ENCODE measurements at regions not wholly inside any gene's neighbourhood (a gene's known extent, or its start where the extent isn't known, plus 50 kb on each side); places are given as distances from the start of the nearest gene placed in this dataset.
A peak's percentile ranks its signal among the peaks of the same experiment; 100 is the strongest.

DNA sequence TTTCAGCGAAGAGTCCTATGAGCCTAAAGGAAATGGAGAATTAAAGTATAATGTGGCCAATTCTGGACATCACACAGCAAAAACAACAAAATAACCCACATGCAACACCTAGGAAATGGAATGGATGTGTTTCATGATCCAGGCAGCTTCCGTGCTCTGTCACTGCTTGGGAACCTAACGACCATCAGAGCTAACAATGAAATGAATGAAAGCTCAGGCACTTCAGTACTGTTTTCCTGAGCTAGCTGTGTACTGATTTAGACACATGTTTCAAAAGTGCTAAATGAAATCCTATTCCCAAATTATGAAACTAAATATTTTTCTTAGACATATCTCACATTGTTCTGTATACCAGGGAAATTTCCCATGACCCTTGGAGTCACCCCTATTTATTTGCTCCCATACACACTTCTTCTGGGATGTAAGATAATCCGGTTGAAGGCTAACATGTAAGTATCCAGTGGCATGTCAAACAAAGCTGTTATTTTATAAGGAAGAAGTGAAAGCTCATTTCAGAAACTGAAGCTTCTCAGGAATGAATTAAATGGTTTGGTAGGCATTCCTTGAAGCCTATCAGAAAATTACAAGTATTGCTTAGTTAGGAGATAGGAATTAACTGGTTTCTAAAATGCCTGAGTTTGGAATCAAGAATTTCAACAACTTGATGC, 108.5 kb upstream of the RND3 start:
- Histone ChIP-seq H4K20me1 (ENCODE audit: low read length) (no peaks in the 10 kb centered on the region), H3K4me2 (ENCODE audit: low read length) (no peak overlapping the region), H3K79me2 (ENCODE audit: low read length) (no peaks in the 10 kb centered on the region), H3K9me3 (ENCODE audit: low read length) (no peaks in the 10 kb centered on the region), H3K9ac (ENCODE audit: low read length) (no peak overlapping the region), H2AFZ (ENCODE audit: low read length) (no peak overlapping the region), H3K9me2 (replicated peaks; ENCODE audit: low read length) (no peaks in the 10 kb centered on the region), H3K4me3 (ENCODE audit: low read length) (no peak overlapping the region), H3K27ac (ENCODE audit: low read length) (no peak overlapping the region), H3K27me3 (ENCODE audit: low read length) (no peaks in the 10 kb centered on the region), H3K4me1 (ENCODE audit: insufficient read depth, low read length) (peaks cover 18% of the 10 kb centered on the region), H3K36me3 (ENCODE audit: low read depth, low read length) (no peaks in the 10 kb centered on the region), H3F3A (ENCODE audit: low read length, unreplicated experiment) (no peaks in the 10 kb centered on the region)
- no TSS peak for BruUV-seq (replicated peaks)
- intact Hi-C loops (cut with micrococcal nuclease), result no loop called here
- ChIA-PET CTCF (no interaction called here), POLR2A (ENCODE audit: unreplicated experiment) (no interaction called here)
- ATAC-seq (no peak), DNase-seq (no peak)
- TF ChIP-seq, protein P1, sequence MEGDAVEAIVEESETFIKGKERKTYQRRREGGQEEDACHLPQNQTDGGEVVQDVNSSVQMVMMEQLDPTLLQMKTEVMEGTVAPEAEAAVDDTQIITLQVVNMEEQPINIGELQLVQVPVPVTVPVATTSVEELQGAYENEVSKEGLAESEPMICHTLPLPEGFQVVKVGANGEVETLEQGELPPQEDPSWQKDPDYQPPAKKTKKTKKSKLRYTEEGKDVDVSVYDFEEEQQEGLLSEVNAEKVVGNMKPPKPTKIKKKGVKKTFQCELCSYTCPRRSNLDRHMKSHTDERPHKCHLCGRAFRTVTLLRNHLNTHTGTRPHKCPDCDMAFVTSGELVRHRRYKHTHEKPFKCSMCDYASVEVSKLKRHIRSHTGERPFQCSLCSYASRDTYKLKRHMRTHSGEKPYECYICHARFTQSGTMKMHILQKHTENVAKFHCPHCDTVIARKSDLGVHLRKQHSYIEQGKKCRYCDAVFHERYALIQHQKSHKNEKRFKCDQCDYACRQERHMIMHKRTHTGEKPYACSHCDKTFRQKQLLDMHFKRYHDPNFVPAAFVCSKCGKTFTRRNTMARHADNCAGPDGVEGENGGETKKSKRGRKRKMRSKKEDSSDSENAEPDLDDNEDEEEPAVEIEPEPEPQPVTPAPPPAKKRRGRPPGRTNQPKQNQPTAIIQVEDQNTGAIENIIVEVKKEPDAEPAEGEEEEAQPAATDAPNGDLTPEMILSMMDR (conservative IDR thresholded peaks at IDR 0.05; ENCODE audit: low read depth, low read length), result no peak
- no peak for TF ChIP-seq EZH2 (IDR thresholded peaks at IDR 0.05; ENCODE audit: low read length, unreplicated experiment)
- TF ChIP-seq EZH2phosphoT487 (IDR thresholded peaks at IDR 0.05; ENCODE audit: borderline replicate concordance, low read length), result no peak

DNA sequence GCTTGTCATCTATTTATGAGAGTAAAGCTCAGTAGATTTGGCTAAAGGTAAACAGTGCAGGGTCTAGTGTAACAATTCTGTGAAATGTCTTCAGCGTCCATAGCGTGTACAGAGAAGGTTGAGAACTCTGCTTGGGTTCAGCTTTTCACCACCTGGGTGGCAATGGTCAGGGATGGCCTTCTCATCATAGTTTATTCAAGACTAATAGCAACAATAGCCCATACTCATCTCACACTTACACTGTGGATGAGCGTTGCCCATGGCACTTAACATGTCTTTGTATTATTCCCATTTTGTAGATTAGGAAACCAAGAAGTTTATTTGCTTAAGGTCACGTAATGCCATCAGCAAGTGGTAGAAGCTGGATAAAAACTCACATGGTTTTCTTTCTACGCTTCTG, 106.8 kb upstream of the RND3 start:
- Histone ChIP-seq H3K27ac (ENCODE audit: low read length) (no peak overlapping the region), H3K4me1 (ENCODE audit: insufficient read depth, low read length) (peaks cover 18% of the 10 kb centered on the region), H2AFZ (ENCODE audit: low read length) (no peak overlapping the region), H3K4me3 (ENCODE audit: low read length) (no peak overlapping the region), H3K27me3 (ENCODE audit: low read length) (no peaks in the 10 kb centered on the region), H3K9ac (ENCODE audit: low read length) (no peak overlapping the region), H3K9me2 (replicated peaks; ENCODE audit: low read length) (no peaks in the 10 kb centered on the region), H3K36me3 (ENCODE audit: low read depth, low read length) (no peaks in the 10 kb centered on the region), H3K4me2 (ENCODE audit: low read length) (no peak overlapping the region), H3K79me2 (ENCODE audit: low read length) (no peaks in the 10 kb centered on the region), H3F3A (ENCODE audit: low read length, unreplicated experiment) (no peaks in the 10 kb centered on the region), H4K20me1 (ENCODE audit: low read length) (no peaks in the 10 kb centered on the region), H3K9me3 (ENCODE audit: low read length) (no peaks in the 10 kb centered on the region)
- DNase-seq (no peak), ATAC-seq (no peak)
- POLR2A ChIA-PET (ENCODE audit: unreplicated experiment), result no interaction called here
- intact Hi-C loops (cut with micrococcal nuclease), result no loop called here
- BruUV-seq (replicated peaks), result no TSS peak
- CTCF ChIA-PET, result no interaction called here
- TF ChIP-seq, protein P1 (conservative IDR thresholded peaks at IDR 0.05; ENCODE audit: low read depth, low read length), result no peak
- TF ChIP-seq EZH2 (IDR thresholded peaks at IDR 0.05; ENCODE audit: low read length, unreplicated experiment) (no peak), EZH2phosphoT487 (IDR thresholded peaks at IDR 0.05; ENCODE audit: borderline replicate concordance, low read length) (no peak)

- no peak overlapping the region for H3K4me3 ChIP-seq (ENCODE audit: low read length)
- peak overlapping the region; percentile 59 for H3K27ac ChIP-seq (ENCODE audit: low read length)
- H3K9me2 ChIP-seq (replicated peaks; ENCODE audit: low read length), result no peaks in the 10 kb centered on the region
- ATAC-seq (peak; percentile 93), DNase-seq (peak; percentile 74)
- 0 out of 2 replicates have a peak overlapping the region, but pooled peaks have one; percentile 22 for H2AFZ ChIP-seq (ENCODE audit: low read length)
- peaks cover 28% of the 10 kb centered on the region for H3K4me1 ChIP-seq (ENCODE audit: insufficient read depth, low read length)
- H3K4me2 ChIP-seq (ENCODE audit: low read length), result peak overlapping the region; percentile 30
- ChIA-PET CTCF (no interaction called here), POLR2A (ENCODE audit: unreplicated experiment) (interaction anchor here (0.6 kb wide), 2 partner anchors 11 to 127 kb away, joined by 6 to 11 read pairs; no protein-coding TSS in a partner anchor)
- no peaks in the 10 kb centered on the region for H3K36me3 ChIP-seq (ENCODE audit: low read depth, low read length)
- BruUV-seq (replicated peaks), result no TSS peak
- H3K27me3 ChIP-seq (ENCODE audit: low read length), result no peaks in the 10 kb centered on the region
- intact Hi-C loops (cut with micrococcal nuclease), result no loop called here
- TF ChIP-seq, protein P1 (conservative IDR thresholded peaks at IDR 0.05; ENCODE audit: low read depth, low read length), result no peak
- TF ChIP-seq EZH2 (IDR thresholded peaks at IDR 0.05; ENCODE audit: low read length, unreplicated experiment) (no peak), EZH2phosphoT487 (IDR thresholded peaks at IDR 0.05; ENCODE audit: borderline replicate concordance, low read length) (no peak)
- H3K9ac ChIP-seq (ENCODE audit: low read length), result no peak overlapping the region; the same call in 1 of the 2 replicates
- H3F3A ChIP-seq (ENCODE audit: low read length, unreplicated experiment), result no peaks in the 10 kb centered on the region
- H4K20me1 ChIP-seq (ENCODE audit: low read length), result no peaks in the 10 kb centered on the region
- no peaks in the 10 kb centered on the region for H3K9me3 ChIP-seq (ENCODE audit: low read length)
- H3K79me2 ChIP-seq (ENCODE audit: low read length), result no peaks in the 10 kb centered on the region
These were observed 104.2 kb upstream of the RND3 start for GRCh38 chr2:150591496-150592285.

All from PC-3 (cell line).